Neural cell (in vitro differentiated cells): ENCODE measurements at regions not wholly inside any gene's neighbourhood (a gene's known extent, or its start where the extent isn't known, plus 50 kb on each side); places are given as distances from the start of the nearest gene placed in this dataset.

ENCODE experiments used
- CTCF ChIP-seq: fragments of 450-650 bp; IDR thresholded peaks from 2 replicates; pipeline ENCODE4 v1.5.1; 2014; ENCODE audit warnings: antibody characterized with exemption, mild to moderate bottlenecking, moderate library complexity; ENCODE audit not compliant: poor library complexity, severe bottlenecking
- MXI1 ChIP-seq: fragments of 450-650 bp; conservative IDR thresholded peaks from 2 replicates; pipeline ENCODE4 v1.6.1; 2014; ENCODE audit warnings: antibody characterized with exemption, mild to moderate bottlenecking; ENCODE audit not compliant: poor library complexity, severe bottlenecking
- SMC3 ChIP-seq: fragments of 450-650 bp; conservative IDR thresholded peaks from 2 replicates; pipeline ENCODE4 v1.6.1; 2014; ENCODE audit warnings: antibody characterized with exemption, mild to moderate bottlenecking, moderate library complexity; ENCODE audit not compliant: poor library complexity
- TAF1 ChIP-seq: IDR thresholded peaks from 2 replicates; pipeline ENCODE4 v1.6.1; 2012; ENCODE audit warnings: low read depth

DNA sequence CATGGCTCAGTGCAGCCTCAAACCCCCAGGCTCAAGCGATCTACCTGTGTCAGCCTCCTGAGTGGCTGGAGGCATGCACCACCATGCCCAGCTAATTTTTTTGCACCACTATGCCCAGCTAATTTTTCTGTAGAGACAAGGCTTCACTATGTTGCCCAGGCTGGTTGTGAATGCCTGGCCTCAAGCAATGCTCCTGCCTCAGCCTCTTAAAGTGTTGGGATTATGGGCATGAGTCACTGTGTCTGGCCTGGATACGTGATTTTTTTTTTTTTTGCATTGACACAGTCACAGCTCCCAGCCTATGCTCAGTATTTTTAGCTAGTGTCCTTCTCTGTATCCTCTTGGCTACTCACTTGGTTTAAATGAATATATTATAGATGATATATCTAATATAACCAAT, 377.0 kb upstream of the TNRC6C start:
- TF ChIP-seq CTCF (no peak), MXI1 (no peak), TAF1 (no peak), SMC3 (no peak)
